ENCODE measurements at regions not wholly inside any gene's neighbourhood (a gene's known extent, or its start where the extent isn't known, plus 50 kb on each side); places are given as distances from the start of the nearest gene placed in this dataset.
A peak's percentile ranks its signal among the peaks of the same experiment; 100 is the strongest.

GRCh38 chr10:3473271-3473670 lies 300.7 kb upstream of the PITRM1 start:
- WGBS, 10 experiments = 65 to 100% (median 97%) methylated on average over 1 to 8 of the region's 9 CpGs; no CpG with 5 or more reads in 1 of the 10 experiments
- no peak for ATAC-seq (replicated peaks in 6 of 8)
- Histone ChIP-seq H3K4me3 (no peak overlapping the region), H3K4me1 (replicated peaks in 1 of 2) (peaks cover 16 to 22% of the 10 kb centered on the region in 2 donors), H3K27ac (no peak overlapping the region)
- in situ Hi-C loops (cut with MboI; ENCODE audit: low pct_unique_long_range_greater_than_20kb in 2 of 9, low sequenced_read_pairs in 9 of 9, unreplicated experiment in 9 of 9) = no loop called here

GRCh38 chr10:3472287-3473051 lies 299.9 kb upstream of the PITRM1 start:
- no peak overlapping the region for H3K4me3 ChIP-seq
- 1 to 81% (median 54%) methylated on average over 2 to 15 of the region's 16 CpGs for WGBS, 10 experiments
- ATAC-seq (replicated peaks in 6 of 8) = peak; percentile 44 to 93 (median 82)
- no peak overlapping the region for H3K27ac ChIP-seq
- in situ Hi-C loops (cut with MboI; ENCODE audit: low pct_unique_long_range_greater_than_20kb in 2 of 9, low sequenced_read_pairs in 9 of 9, unreplicated experiment in 9 of 9) = no loop called here
- peaks cover 16 to 23% of the 10 kb centered on the region in 2 donors for H3K4me1 ChIP-seq (replicated peaks in 1 of 2)

DNA sequence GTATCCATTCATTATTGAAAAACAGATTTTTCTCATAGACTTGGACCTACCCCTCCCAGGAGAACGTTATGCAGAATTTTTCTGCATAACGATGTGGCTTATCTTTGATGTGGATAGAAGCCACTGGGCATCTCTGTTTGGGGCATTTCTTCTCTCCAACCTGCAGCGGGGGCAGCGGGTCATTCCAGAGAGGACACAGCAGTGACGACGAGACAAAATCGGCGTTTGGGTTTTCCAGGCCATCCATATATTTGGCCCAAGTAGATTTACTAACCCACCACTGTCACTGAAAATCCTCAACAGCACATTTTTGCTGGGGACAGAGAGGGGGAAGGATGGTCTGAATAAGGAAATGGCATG lies 299.3 kb upstream of the PITRM1 start:
- H3K27ac ChIP-seq = no peak overlapping the region
- no peak overlapping the region for H3K4me3 ChIP-seq
- H3K4me1 ChIP-seq (replicated peaks in 1 of 2) = peaks cover 16 to 23% of the 10 kb centered on the region in 2 donors
- in situ Hi-C loops (cut with MboI; ENCODE audit: low pct_unique_long_range_greater_than_20kb in 2 of 9, low sequenced_read_pairs in 9 of 9, unreplicated experiment in 9 of 9) = no loop called here
- ATAC-seq (replicated peaks in 6 of 8) = peak in 2 of 8 experiments; percentile 0 to 1
- 0 to 100% (median 58%) methylated on average over 1 to 8 of the region's 8 CpGs; no CpG with 5 or more reads in 2 of the 10 experiments for WGBS, 10 experiments

GRCh38 chr10:3471472-3471871 lies 298.9 kb upstream of the PITRM1 start:
- 48 to 83% (median 71%) methylated on average over 1 to 10 of the region's 10 CpGs; no CpG with 5 or more reads in 1 of the 10 experiments for WGBS, 10 experiments
- Histone ChIP-seq H3K27ac (no peak overlapping the region), H3K4me1 (replicated peaks in 1 of 2) (peaks cover 16 to 23% of the 10 kb centered on the region in 2 donors), H3K4me3 (no peak overlapping the region)
- peak in 2 of 8 experiments; percentile 5 to 14 for ATAC-seq (replicated peaks in 6 of 8)
- in situ Hi-C loops (cut with MboI; ENCODE audit: low pct_unique_long_range_greater_than_20kb in 2 of 9, low sequenced_read_pairs in 9 of 9, unreplicated experiment in 9 of 9) = no loop called here

- in situ Hi-C loops (cut with MboI; ENCODE audit: low pct_unique_long_range_greater_than_20kb in 2 of 9, low sequenced_read_pairs in 9 of 9, unreplicated experiment in 9 of 9) = no loop called here
- peaks cover 16 to 23% of the 10 kb centered on the region in 2 donors for H3K4me1 ChIP-seq (replicated peaks in 1 of 2)
- ATAC-seq (replicated peaks in 6 of 8) = no peak
- 80 to 100% (median 95%) methylated on average over 2 to 10 of the region's 11 CpGs for WGBS, 10 experiments
- H3K27ac ChIP-seq = no peak overlapping the region
- no peak overlapping the region for H3K4me3 ChIP-seq
Observed at GRCh38 chr10:3470191-3470590, 297.6 kb upstream of the PITRM1 start.

DNA sequence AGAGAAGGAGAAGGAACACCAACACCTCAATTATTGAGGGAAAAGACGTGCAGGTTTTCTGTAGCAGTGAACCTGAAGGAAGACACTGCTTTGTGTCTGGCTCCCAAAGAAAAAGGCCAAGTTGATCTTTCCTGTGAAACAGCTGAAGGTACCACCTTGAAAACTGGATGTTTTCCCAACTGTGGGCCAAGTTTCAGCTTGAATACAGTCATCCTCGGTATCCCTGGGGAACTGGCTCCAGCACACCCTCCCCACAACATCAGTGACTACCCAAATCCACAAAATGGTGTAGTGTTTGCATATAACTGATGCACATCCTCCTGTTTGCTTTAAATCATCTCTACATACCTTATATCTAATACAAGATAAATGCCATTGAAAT lies 297.0 kb upstream of the PITRM1 start:
- no peak for ATAC-seq (replicated peaks in 6 of 8)
- WGBS, 10 experiments = 67 to 100% (median 100%) methylated on average over 1 to 2 of the region's 2 CpGs; no CpG with 5 or more reads in 4 of the 10 experiments
- in situ Hi-C loops (cut with MboI; ENCODE audit: low pct_unique_long_range_greater_than_20kb in 2 of 9, low sequenced_read_pairs in 9 of 9, unreplicated experiment in 9 of 9) = no loop called here

DNA sequence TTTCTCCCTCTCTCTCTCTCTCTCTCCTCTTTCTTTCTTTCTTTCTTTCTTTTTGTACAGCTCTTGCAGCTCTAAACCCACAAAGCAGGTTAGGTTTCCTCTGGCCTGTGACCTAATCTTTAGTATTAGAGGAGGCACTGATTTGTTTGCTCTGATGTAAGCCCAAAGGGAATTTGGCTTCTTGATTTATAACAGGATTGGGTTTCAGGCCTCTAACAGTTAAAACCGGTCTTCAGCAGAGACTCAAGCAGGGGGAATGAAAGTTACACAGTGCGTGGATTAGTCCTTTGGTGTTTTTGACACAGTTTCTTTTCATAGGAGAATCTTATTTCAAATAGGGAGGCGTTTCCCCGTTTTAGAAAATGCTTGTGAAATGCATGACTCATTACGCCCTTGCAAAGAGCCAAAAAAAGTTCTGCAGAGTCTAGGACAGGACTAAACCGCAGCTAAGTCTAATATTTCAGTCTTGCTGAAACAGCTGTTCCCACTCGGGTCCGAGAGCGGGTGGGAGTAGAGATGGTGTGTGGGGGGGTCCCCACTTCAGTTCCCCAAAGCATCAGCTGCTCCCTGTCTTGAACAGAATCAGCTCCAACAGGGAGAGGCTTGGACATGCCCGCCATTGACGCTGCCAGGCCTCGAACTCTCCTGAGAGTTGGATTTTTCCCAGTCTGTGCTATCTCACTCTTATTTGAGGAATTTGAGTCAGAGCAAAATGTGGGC lies 296.5 kb upstream of the PITRM1 start:
- in situ Hi-C loops (cut with MboI; ENCODE audit: low pct_unique_long_range_greater_than_20kb in 2 of 9, low sequenced_read_pairs in 9 of 9, unreplicated experiment in 9 of 9) = no loop called here
- 0 to 73% (median 43%) methylated on average over 1 to 12 of the region's 12 CpGs; no CpG with 5 or more reads in 1 of the 10 experiments for WGBS, 10 experiments
- peak in 7 of 8 experiments; percentile 13 to 36 (median 20) for ATAC-seq (replicated peaks in 6 of 8)
- Histone ChIP-seq H3K4me3 (no peak overlapping the region), H3K4me1 (replicated peaks in 1 of 2) (peaks cover 19 to 23% of the 10 kb centered on the region in 2 donors), H3K27ac (no peak overlapping the region)

More for the DNA sequence above, 297.0 kb upstream of the PITRM1 start:
- peaks cover 19 to 23% of the 10 kb centered on the region in 2 donors for H3K4me1 ChIP-seq (replicated peaks in 1 of 2)
- no peak overlapping the region for H3K27ac ChIP-seq
- H3K4me3 ChIP-seq = no peak overlapping the region

GRCh38 chr10:3467052-3467951 lies 294.7 kb upstream of the PITRM1 start:
- in situ Hi-C loops (cut with MboI; ENCODE audit: low pct_unique_long_range_greater_than_20kb in 2 of 9, low sequenced_read_pairs in 9 of 9, unreplicated experiment in 9 of 9) = no loop called here
- Histone ChIP-seq H3K27ac (no peak overlapping the region), H3K4me1 (replicated peaks in 1 of 2) (peaks cover 16 to 19% of the 10 kb centered on the region in 2 donors), H3K4me3 (no peak overlapping the region)
- WGBS, 10 experiments = 0 to 100% (median 85%) methylated on average over 2 to 20 of the region's 23 CpGs
- ATAC-seq (replicated peaks in 6 of 8) = peak in 3 of 8 experiments; percentile 71 to 78 (median 74)

- no peak overlapping the region for H3K4me3 ChIP-seq
- 35 to 100% (median 80%) methylated on average over 1 to 8 of the region's 11 CpGs; no CpG with 5 or more reads in 1 of the 10 experiments for whole genome bisulfite sequencing, 10 experiments
- peaks cover 10% of the 10 kb centered on the region in 2 donors for H3K4me1 ChIP-seq (replicated peaks in 1 of 2)
- ATAC-seq (replicated peaks in 6 of 8) = no peak
- no peak overlapping the region for H3K27ac ChIP-seq
- in situ Hi-C loops (cut with MboI; ENCODE audit: low pct_unique_long_range_greater_than_20kb in 2 of 9, low sequenced_read_pairs in 9 of 9, unreplicated experiment in 9 of 9) = no loop called here
Observed at GRCh38 chr10:3465406-3465891, 292.9 kb upstream of the PITRM1 start.

DNA sequence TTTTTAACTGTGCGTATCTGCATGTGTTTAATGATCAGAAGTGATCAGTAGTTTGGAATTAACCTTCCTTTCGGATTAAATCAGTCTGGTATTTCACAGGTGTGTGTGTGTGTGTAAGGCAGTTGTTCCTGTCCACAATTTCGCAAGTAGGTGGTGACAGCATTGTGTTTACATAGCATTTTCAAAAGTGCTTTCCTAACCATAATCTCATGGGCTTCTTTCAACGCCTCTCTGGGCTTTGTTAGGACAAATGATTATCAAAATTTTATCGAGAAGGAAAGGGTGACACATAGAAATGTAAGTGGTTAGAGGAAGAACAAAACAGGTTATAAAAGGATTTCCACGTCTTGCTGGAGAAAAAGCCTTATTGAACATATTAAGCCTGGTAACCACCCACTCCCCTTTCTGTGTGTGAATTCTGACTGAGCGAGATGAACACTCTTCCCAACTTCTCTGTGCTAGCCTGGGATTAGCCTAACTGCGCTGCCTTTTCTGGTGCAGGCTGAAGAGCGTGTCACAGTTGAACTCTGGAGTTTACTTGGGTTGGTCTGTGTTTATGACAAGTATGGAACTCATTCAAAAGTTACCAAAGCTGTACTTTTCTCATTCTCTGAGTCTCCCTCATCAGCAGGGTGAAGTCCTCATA lies 292.3 kb upstream of the PITRM1 start:
- in situ Hi-C loops (cut with MboI; ENCODE audit: low pct_unique_long_range_greater_than_20kb in 2 of 9, low sequenced_read_pairs in 9 of 9, unreplicated experiment in 9 of 9) = no loop called here
- peaks cover 10% of the 10 kb centered on the region in 2 donors for H3K4me1 ChIP-seq (replicated peaks in 1 of 2)
- ATAC-seq (replicated peaks in 6 of 8) = no peak
- WGBS, 10 experiments = 75 to 100% (median 89%) methylated on average over 1 to 9 of the region's 9 CpGs
- no peak overlapping the region for H3K4me3 ChIP-seq
- no peak overlapping the region for H3K27ac ChIP-seq

DNA sequence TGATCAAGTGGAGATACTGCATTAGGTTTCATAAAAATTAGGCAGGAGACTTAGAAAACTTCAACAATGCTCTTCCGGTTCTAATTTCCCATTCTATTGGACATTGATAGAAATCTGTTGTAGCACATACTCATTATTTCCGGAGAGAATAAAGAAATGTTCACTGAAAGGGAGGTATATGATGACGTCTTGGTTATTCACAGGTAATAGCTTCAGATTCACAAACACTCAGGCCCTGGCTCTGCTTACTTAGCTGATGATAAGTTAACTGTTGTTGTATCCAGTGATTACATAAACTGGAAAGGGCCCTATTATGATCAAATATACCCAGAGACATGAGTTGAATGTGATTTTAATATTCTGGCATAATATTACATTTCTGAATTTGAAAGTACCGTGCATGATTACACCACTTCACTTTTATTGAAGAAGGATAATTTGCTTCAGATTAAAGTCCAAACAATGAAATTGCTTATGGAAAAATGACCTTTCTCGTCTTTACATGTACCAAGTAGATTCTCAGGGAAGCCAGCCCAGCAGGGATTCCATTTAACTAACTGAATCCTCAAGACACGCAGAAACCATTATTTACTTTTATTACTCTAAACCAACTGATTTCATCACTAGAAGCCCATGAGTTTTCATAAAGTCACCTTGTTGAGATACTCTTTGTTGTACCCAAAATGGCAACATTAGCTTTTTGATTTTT lies 288.0 kb upstream of the PITRM1 start:
- in situ Hi-C loops (cut with MboI; ENCODE audit: low pct_unique_long_range_greater_than_20kb in 2 of 9, low sequenced_read_pairs in 9 of 9, unreplicated experiment in 9 of 9) = no loop called here
- Histone ChIP-seq H3K4me3 (no peak overlapping the region), H3K27ac (no peak overlapping the region), H3K4me1 (replicated peaks in 1 of 2) (peaks cover under 1 to 3% of the 10 kb centered on the region in 2 donors)
- WGBS, 10 experiments = 53 to 97% (median 82%) methylated on average over 1 to 6 of the region's 6 CpGs
- ATAC-seq (replicated peaks in 6 of 8) = peak in 1 of 8 experiments; percentile 33
